GM12865 (cell line): ENCODE measurements at regions not wholly inside any gene's neighbourhood (a gene's known extent, or its start where the extent isn't known, plus 50 kb on each side); places are given as distances from the start of the nearest gene placed in this dataset.
A peak's percentile ranks its signal among the peaks of the same experiment; 100 is the strongest.

Source experiments
- DNase-seq: peaks from one replicate; pipeline ENCODE4 v3.0.0; 2010; ENCODE audit warnings: low read depth
- H3K4me3 ChIP-seq: 2 replicates; pipeline ENCODE4 v1.5.1; 2011; ENCODE audit warnings: mild to moderate bottlenecking, low read depth, low read length, control low read depth
- TF ChIP-seq, protein P1 (sequence below): IDR thresholded peaks from 2 replicates; pipeline ENCODE4 v1.5.1; 2011; ENCODE audit warnings: low read length, control low read depth, low read depth, inconsistent platforms; ENCODE audit not compliant: insufficient read depth; ENCODE audit errors: missing control alignments

- no peak for DNase-seq
- no peak overlapping the region for H3K4me3 ChIP-seq
- TF ChIP-seq, protein P1, sequence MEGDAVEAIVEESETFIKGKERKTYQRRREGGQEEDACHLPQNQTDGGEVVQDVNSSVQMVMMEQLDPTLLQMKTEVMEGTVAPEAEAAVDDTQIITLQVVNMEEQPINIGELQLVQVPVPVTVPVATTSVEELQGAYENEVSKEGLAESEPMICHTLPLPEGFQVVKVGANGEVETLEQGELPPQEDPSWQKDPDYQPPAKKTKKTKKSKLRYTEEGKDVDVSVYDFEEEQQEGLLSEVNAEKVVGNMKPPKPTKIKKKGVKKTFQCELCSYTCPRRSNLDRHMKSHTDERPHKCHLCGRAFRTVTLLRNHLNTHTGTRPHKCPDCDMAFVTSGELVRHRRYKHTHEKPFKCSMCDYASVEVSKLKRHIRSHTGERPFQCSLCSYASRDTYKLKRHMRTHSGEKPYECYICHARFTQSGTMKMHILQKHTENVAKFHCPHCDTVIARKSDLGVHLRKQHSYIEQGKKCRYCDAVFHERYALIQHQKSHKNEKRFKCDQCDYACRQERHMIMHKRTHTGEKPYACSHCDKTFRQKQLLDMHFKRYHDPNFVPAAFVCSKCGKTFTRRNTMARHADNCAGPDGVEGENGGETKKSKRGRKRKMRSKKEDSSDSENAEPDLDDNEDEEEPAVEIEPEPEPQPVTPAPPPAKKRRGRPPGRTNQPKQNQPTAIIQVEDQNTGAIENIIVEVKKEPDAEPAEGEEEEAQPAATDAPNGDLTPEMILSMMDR, result no peak
Observed at GRCh38 chr6:106802139-106802538, 172.4 kb downstream of the CD24 start.

GRCh38 chr6:106801256-106801655 is 171.9 kb downstream of the QRSL1 start:
- TF ChIP-seq, protein P1, result no peak
- H3K4me3 ChIP-seq, result no peak overlapping the region
- no peak for DNase-seq

DNA sequence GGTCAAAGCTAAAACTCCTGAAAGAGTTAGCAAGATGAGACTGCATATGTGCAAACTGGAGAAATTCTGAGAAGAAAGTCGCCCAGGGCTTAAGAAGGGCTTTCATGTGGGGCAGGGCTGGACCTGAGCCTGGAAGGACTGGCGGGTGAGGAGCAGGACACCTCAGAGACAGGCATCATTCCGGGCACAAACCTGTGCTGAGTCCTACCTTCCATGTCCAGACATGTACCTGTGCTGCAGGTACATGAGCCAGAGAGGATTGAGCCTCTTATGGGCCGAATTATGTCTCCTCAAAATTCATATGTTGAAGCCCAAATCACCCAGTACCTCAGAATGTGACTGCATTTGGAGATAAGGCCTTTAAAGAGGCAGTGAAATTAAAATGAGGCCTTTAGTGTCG is 171.0 kb downstream of the QRSL1 start:
- TF ChIP-seq, protein P1, result no peak
- DNase-seq, result no peak
- no peak overlapping the region for H3K4me3 ChIP-seq

GRCh38 chr6:106799031-106799894 is 169.9 kb downstream of the QRSL1 start:
- TF ChIP-seq, protein P1, result no peak
- no peak overlapping the region for H3K4me3 ChIP-seq
- DNase-seq, result peak; percentile 78

DNA sequence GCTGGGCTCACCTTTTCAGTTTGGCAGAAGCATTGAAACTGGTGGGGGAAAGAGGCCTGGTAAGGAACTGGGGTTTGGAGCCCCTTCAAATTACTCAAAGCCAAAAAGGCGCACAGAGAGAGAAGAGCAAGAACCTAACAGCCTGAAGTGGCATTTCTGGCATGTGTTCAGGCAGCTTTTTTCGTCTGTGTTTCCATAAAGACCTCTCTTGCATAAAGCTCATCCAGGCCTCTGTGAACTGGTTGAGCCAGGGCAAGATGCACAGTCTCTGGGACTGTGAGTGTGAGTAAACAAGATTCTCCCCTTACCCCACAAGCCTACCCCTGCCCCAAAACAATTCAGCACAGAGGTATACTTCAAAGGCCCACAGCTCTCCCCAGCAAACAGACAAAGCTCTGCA is 167.8 kb downstream of the QRSL1 start:
- no peak for DNase-seq
- H3K4me3 ChIP-seq, result no peak overlapping the region
- TF ChIP-seq, protein P1, result no peak

GRCh38 chr6:106796781-106797180 is 167.4 kb downstream of the QRSL1 start:
- no peak for DNase-seq
- TF ChIP-seq, protein P1, result no peak
- H3K4me3 ChIP-seq, result no peak overlapping the region

GRCh38 chr6:106794129-106794528 is 164.8 kb downstream of the QRSL1 start:
- TF ChIP-seq, protein P1, result no peak
- no peak overlapping the region for H3K4me3 ChIP-seq

More at GRCh38 chr6:106794129-106794528, 164.8 kb downstream of the QRSL1 start:
- DNase-seq, result no peak
